ENCODE measurements at regions not wholly inside any gene's neighbourhood (a gene's known extent, or its start where the extent isn't known, plus 50 kb on each side); places are given as distances from the start of the nearest gene placed in this dataset.
"Not testable (repeated sequence)": the region's sequence is repeated elsewhere in the genome, so short reads cannot be mapped to it uniquely, and the experiment has no call there.

DNA sequence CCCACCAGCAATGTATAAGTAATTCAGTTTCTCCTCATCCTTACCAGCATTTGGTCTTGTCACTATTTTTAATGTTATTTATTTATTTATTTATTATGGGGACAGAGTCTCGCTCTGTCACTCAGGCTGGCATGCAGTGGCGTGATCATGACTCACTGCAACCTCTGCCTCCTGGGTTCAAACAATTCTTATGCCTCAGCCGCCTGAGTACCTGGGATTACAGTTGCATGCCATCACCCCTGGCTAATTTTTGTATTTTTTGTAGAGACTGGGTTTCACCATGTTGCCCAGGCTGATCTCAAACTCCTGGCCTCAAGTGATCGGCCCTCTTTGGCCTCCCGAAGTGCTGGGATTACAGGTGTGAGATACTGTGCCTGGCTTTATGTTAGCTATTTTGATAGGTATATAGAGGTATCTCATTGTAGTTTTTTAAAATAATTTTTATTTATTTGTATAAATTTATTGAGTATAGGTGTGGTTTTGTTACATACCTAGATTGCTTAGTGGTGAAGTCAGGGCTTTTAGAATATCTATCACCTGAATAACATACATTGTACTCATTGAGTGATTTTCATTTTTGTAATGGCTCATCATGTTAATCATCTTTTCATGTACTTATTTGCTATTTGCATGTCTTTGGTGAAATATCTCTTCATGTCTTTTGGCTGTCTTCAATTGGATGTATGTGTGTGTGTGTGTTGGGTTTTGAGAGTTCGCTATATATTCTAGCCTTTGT is 53.3 kb downstream of the TANC2 start:
- DNase-seq: no peak

DNA sequence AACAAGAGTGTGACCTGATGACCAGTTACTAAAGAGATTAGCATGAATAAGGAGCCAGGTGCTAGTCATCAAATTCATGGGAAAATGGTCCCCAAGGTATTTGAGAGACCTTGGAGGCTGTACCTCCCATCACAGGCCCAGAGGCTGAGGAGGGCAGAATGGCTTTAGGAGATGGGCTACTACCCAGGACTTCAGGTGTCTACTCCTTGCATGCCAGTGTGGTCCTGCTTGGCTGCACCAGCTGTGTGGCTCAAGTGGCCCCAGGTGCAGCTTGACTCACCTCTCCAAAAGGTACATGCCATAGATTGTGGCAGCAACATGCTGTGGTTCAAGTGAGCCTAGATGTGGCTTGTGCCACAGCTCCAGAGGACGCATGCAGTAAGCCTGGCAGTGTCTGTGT is 56.5 kb downstream of the TANC2 start:
- no peak for DNase-seq

DNA sequence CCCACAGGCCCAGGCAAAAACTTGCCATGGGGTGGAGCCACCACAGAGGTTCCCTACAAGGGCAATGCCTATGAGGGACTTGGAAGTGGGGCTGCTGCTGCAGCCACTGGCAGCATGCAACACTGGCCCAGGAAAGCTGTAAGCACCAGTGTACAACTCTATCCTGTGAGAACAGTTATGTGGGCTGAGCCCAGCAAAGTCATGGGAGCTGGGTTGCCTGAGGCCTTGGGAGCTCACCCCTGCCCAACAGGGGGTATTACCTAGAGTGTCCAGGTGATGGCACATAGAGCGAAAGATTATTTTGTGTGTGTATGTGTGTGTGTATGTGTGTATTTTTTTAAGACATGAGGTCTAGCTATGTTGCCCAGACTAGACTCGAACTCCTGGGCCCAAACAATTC is 57.0 kb downstream of the TANC2 start:
- DNase-seq: no peak

DNA sequence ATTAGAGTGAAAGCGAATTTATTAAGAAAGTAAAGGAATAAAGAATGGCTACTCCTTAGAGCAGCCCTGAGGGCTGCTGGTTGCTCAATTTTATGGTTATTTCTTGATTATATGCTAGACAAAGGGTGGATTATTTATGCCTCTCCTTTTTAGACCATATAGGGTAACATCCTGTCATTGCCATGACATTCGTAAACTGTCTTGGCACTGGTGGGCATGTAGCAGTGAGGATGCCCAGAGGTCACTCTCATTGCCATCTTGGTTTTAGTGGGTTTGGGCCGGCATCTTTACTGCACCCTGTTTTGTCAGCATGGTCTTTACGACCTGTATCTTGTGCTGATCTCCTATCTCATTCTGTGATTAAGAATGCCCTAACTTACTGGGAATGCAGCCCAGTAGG is 58.2 kb downstream of the TANC2 start:
- DNase-seq: no peak

DNA sequence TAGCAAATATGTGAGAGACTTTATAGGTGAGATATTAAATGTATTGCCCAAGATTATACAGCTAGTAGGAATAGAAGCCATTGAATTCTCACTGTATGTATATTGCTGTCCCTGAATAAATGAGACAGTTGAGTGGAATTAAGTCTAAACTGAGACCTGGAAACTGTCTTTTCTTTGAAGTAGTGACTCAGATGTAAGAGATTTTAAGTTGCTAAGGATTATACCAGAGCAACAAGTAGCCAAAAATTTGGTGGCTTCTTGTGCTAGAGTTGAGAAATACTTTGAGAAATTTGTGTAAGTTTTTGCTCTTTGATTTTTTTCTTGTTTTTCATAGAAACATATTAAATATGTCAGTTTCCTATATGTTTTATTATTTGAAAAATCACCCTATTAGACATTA is 58.7 kb downstream of the TANC2 start:
- peak; percentile 20 for DNase-seq

DNA sequence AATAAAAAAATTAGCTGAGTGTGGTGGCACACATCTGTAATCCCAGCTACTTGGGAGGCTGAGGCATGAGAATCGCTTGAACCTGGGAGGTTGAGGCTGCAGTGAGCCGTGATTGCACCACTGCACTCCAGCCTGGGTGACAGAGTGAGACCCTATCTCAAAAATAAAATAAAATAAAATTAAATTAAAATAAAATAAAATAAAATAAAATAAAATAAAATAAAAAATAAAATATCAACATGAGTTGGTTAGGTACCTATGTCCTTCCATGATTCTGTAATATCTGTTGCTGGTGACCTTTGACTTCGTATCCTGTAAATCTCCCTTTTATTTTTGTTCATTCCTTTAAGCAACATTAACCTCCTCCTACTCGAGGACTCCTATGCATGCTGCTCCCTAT is 59.6 kb downstream of the TANC2 start:
- DNase-seq: not testable (repeated sequence)

DNA sequence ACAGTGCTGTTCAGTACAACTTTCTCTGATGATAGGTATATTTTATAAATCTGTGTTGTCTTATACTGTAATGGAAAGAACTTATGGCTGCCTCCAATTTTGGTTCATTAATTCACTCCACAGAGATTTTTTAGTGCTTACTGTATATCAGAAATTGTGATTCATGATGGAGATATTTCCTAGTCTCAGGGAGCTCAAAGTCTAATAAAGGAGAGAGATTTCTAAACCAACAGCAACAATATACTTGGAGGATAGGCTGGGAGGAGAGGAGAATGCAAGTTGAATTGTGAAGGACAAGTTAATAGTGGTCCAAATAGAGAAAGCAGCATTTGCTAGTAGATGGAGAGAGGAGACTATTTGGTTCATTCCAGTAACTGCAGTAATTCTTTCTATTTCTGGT is 63.5 kb downstream of the TANC2 start:
- DNase-seq: peak; percentile 79

DNA sequence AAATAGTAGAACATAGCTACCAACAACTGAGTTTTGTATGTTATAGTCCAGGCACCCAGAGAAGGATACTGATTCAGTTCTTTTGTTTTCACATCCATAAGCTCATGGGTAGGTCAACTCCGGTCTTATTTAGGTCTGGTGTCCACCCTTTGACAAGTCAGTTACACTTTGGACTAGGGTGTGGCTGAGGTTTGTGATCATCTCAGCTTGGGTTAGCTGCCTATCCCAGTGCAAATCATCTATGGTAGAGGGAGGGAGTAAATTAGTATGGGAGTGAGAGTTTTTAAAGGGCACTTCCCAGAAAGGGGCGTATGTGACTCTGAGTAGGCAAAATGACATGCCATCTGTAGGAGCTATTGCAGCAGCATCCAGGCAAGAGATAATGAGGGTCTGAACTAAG is 66.1 kb downstream of the TANC2 start:
- no peak for DNase-seq

DNA sequence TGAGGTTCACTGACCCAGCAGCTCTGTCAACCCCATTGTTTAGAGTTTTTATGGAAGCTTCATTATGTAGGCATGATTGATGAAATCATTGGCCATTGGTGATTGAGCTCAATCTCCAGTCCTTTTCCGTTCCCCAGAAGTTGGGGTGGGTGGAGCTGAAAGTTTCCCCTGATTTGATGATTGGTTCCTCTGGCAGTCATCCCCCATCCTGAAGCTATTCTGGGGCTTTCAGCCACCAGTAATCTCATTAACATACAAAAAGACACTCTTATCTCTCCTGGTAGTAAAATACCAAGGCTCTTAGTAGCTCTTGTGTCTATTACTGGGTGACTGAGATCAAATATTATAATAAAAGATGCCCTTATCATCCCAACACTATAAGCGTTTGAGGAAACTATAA is 67.1 kb downstream of the TANC2 start:
- DNase-seq: no peak

DNA sequence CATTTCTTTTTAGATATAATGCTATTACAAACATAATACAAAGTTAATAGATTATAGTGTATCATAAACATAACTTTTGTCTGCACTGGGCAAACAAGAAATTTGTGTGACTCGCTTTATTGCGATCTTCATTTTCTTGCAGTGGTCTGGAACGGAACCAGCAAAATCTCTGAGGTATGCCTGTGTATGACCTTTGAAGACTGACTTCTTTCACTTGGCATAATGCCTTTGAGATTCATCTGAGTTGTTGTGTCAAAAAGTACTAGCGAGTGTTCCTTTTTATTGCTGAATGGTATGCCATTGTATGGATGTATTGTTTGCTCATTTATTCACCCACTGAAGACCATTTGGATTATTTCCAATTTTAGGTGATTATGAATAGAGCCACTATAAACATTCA is 69.2 kb downstream of the TANC2 start:
- DNase-seq: peak; percentile 85

DNA sequence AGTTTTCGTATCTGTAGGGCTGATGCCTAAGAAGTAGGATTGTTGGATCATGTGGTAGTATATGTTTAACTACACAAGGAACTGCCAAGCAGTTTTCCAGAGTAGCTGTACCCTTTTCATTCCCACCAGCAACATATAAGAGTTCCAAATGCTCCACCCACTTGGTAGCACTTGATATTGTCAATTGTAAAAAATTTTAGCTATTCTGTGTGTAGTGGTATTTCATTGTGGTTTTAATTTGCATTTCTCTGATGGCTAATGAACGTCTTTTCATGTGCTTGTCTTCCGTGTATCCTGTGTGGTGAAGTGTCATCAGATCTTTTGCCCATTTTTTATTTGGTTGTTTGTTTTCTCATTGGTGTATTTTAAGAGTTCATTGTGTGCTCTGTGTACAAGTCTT is 69.7 kb downstream of the TANC2 start:
- DNase-seq: peak; percentile 53

DNA sequence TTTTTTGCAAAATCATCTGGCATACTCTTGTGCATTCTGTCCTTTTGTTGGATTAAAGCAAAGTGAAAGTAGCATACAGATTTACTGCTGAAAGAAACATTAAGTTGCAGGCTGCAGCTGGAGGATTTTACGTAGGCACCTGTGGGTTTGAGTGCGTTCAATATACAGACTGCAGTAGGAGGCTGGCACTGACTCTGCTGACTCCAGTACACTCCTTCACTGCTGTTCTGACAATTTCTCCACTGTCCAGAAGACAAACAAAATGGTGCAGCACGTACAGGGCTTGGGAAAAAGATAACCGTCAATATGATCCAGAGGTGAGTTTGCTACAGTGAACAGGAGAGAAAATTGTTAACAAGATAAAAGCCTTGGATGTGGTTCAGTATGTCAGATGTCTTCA is 73.3 kb downstream of the TANC2 start:
- no peak for DNase-seq

DNA sequence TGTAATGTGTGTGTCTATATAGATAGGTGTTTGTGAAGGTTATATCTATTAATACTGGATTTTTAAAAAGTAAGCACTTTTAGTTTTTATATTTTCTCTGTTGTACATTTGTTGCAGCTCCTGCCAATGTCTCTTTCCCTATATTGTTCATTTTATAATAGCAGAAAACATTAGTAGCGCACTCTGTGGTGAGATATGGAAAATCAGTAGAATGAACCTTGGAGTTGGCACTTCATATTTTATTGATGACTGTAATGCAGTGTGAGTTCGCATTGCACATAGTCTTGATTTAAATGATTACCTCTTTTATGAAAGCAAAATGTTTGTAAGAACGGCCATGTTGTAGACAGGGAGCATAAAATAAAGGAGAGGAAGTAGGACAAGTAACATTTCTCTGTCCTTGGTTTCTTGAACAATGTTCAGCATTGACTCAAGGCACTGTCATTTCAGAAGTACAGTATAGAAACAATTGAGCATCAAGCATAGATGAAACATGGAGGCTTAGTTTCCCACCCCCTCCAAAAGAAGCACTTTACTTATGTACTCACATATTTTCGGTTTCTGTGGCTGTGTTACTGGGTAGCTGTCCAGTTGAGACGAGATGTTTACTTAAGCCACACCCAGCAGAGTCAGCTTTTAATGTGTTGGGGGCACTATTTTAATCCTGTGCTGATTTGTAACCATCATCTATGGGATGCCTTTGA is 74.0 kb downstream of the TANC2 start:
- DNase-seq: peak; percentile 62

DNA sequence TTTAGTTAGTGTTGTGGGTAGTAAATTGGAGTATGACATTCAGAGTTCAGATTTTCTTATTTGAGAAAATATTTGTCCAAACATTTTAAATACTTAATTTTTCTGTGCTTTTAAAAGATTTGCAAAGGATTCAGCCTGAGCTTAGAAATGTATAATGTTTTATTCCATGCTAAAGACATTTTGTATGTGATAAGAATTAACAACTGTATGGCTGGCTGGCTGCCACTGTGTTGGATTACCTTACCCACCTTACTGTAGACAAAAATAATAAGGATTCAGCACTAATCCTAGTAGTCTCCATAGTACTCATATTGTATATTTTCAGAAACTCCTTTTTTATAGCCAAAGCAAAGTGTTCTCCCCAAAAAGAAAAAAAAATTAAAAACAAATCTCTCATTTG is 74.8 kb downstream of the TANC2 start:
- DNase-seq: no peak

DNA sequence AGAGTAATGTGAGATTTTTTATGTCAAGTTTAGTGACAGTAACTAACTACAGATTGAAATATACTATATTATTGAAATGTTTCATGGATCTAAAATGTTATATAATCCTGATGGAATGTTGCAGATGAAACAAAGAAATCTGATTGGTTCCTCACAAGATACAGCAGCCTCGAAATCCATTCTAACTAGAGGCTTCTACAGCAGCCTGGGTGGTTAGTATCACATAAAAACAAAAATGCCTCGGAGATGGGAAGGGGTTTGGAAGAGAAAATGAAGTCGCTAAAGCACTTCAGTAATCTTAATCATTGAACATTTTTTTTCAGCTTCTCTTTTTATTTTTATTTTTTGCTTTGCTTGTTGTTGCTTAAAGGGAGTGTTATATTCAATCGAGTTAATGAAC is 75.2 kb downstream of the TANC2 start:
- DNase-seq: no peak

DNA sequence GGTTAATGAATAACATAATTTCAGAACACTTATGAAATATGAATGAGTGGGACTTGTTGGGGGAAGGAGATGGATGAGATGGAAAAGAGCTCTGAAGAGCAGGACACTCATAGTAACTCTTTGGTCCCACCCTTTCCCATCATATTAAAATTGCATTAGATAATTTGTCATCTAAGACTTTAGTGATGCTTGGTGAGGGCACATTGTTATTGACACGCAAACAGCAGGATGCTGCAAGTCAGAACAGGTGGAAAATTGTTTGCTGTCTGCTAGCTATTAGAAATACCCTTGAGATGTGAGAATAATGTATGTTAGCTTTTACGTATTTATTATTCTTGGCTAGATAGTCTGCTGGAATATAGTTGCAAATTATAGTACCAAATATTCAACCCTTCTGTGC is 75.7 kb downstream of the TANC2 start:
- no peak for DNase-seq

DNA sequence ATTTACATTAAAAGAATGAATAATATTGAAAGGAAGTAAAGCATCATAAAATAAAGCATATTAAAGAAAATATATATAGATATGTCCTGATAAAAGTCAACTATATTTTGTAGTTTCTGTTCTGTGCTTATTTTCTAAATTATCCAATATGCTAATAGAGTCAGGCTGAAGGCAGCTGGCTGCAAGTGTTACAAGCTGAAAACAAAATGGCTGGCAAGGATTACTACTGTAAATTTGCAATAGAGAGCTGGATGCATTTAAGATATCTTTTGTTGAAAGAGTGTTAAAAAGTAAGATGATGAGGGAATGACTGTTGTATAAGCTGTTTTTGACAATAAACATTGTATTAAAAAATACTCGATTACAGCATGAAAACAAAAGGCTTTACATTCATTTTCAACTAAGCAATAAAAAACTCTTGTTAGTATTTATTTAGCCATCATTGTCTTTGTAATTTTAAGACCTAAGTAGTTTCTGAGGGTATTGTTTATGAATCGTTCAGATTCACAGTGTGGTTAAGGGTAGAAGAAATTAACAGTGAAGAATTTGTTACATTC is 76.3 kb downstream of the TANC2 start:
- DNase-seq: no peak

DNA sequence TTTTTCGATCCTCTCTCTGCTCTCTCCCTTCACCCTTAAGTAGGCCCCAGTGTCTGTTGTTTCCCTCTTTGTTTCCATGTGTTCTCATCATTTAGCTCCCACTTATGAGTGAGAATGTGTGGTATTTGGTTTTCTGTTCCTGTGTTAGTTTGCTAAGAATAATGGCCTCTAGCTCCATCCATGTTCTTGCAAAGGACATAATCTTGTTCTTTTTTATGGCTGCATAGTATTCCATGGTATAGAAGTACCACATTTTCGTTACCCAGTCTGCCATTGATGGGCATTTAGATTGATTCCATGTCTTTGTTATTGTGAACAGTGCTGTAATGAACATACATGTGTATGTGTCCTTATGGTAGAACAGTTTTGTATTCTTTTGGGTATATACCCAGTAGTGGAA is 91.5 kb downstream of the TANC2 start:
- DNase-seq: not testable (repeated sequence)

DNA sequence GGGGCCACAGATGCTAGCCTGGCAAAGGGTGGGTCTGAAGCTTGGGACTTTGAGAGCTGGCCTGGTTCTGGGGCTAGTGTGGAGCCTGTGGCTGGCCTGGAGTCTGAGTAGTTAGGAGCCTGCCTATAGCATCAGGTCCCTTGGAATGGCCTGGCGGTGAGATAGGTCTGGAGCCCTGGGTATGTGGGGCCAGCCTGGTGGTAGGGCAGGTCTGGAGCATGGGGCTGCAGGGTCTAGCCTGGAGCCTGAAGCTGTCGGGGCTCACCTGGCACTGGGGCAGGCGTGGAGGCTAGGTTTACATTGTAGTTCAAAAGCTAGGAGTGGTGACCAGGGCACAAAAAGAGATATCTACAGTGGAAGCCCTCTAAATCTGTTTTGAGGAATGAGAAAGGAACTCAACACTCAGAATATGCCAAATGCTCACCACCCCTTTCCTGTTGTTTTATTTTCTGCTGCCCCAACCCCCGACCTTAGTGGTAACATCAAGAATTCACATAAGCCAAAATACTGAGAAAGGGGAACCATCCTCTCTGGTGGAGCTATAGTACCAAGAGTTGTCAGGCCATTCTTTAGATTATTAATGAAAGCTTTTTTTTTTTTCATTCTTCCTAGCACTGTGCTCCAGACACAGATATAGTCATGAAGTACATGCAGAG is 100.3 kb downstream of the TANC2 start:
- no peak for DNase-seq

DNA sequence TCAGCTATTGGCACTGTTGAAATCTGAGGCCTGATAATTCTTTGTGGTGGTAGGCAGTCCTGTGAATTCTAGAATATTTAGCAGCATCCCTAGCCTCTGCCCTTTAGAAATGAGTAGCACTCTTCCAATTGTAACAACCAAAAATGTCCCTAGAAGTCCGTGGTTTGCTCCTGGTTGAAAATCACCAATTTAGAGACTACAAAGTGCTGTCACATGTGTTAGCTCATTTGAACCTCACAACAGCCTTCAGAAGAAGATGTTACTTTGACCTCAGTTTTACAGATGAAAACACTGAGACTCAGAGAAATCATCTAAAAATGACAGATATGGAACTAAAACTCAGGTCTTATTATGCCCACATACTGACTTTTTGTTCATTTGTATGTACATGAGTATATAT is 103.2 kb downstream of the TANC2 start:
- DNase-seq: no peak

DNA sequence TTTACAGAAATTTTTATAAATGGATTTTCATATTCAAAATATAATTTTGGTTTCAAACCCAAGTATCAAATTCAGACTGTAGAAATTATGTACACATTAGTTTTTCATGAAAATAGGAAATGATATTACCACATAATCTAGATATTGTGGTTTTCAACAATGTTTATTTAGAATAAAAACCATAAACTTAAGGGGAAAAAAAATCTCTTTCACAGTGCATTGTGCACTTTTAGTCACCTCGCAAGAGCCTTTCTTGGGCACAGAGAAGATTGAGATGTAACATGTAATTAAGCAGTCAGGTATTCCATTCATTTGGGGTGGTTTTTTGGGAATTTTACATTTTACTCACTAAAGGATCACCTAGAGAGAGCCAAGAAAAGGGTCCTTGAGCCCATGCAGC is 104.0 kb downstream of the TANC2 start:
- no peak for DNase-seq

DNA sequence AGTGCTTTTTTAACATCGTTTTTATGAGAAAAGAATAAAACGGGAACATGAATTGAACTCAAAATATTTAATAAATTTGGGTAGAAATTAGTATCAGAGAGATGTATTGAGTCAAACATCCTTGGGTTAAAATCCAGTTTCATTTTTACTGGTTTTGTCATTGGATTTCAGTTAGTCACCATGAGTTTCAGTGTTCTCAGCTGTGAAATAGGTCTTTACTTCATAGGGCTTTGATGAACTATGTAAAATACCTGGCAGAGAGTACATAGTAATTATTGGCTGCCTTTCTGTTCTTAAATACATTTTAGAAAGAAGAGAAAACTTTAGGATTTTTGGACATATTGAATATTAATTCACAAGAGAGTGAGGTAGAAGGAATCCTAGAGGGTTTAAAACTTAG is 105.8 kb downstream of the TANC2 start:
- no peak for DNase-seq

DNA sequence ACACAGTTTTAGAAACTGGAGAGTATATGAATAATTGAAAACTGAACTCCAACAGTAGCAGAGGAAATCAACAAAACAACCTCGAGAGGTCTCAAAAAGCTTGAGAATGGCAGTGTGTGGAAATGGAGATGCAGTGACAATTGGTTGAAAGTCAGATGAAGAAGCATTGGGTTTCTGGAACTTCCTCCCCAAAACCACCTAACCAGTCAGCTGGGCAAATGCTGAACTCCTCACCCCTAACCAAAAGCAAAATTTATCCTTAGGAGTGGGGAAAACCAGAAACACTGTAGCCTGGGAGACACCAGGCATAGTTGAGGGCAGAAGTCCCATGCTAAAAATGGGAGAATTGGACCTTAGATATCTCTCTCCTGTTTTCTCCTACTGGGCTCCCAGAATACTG is 109.9 kb downstream of the TANC2 start:
- no peak for DNase-seq

DNA sequence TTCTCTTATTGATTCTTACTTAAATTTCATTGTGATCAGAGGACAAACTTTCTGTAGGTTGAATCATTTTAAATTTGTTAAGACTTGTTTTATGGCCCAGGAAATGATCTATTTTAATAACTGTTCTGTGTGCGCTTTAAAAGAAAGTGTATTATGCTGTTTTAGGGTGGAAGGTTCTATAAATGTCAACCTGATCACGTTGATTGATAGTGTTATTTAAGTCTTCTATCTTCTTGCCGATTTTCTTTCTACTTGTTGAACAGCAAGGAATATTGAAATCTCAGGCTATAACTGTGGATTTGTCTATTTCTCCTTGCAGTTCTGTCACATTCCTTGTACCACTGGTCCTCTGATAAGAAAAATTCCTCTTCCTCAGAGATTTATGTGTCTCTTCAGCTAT is 112.7 kb downstream of the TANC2 start:
- DNase-seq: no peak
